Gastrocnemius medialis (tissue), 4 donors: ENCODE measurements at regions not wholly inside any gene's neighbourhood (a gene's known extent, or its start where the extent isn't known, plus 50 kb on each side); places are given as distances from the start of the nearest gene placed in this dataset.

ENCODE experiments used
- POLR2A ChIP-seq, 2 donors: fragments of 450-650 bp; IDR thresholded peaks; one replicate each; pipeline ENCODE4 v1.6.1; 2017; ENCODE audit warnings: antibody characterized with exemption in 2 of 2, mild to moderate bottlenecking in 2 of 2, moderate library complexity in 2 of 2
- TF ChIP-seq, protein P1 (sequence below), 5 experiments: fragments of 450-650 bp in 3 of 5; fragments of 200-600 bp in 2 of 5; sonication (generic) in 2 of 5; IDR thresholded peaks in 4 of 5; conservative IDR thresholded peaks in 1 of 5; 1 replicate in 4 of 5; 2 replicates in 1 of 5; pipeline ENCODE4 v1.5.1; 2016 to 2019; ENCODE audit warnings: antibody characterized with exemption in 5 of 5, mild to moderate bottlenecking in 3 of 5, moderate library complexity in 3 of 5

DNA sequence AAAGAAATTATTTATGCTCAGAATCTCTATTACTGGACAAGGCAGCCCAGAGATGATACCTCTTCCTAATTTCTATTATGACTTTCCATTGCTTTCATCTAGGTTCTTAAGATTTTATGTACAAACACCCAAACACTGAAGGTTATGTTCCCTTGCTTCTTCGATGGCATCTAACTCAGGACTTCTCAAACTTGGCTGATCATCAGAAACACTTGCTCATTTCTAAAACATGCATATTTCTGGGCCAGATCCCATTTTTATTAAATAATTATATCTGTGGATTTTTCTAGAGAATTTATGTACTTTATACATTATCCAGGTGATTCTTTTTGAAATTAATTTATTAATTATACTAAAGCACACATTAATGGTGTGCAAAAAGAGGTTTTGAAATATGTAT lies 482.4 kb upstream of the NR2F2 start:
- TF ChIP-seq, protein P1, sequence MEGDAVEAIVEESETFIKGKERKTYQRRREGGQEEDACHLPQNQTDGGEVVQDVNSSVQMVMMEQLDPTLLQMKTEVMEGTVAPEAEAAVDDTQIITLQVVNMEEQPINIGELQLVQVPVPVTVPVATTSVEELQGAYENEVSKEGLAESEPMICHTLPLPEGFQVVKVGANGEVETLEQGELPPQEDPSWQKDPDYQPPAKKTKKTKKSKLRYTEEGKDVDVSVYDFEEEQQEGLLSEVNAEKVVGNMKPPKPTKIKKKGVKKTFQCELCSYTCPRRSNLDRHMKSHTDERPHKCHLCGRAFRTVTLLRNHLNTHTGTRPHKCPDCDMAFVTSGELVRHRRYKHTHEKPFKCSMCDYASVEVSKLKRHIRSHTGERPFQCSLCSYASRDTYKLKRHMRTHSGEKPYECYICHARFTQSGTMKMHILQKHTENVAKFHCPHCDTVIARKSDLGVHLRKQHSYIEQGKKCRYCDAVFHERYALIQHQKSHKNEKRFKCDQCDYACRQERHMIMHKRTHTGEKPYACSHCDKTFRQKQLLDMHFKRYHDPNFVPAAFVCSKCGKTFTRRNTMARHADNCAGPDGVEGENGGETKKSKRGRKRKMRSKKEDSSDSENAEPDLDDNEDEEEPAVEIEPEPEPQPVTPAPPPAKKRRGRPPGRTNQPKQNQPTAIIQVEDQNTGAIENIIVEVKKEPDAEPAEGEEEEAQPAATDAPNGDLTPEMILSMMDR (IDR thresholded peaks at IDR 0.05 in 4 of 5, conservative IDR thresholded peaks at IDR 0.05 in 1 of 5): no peak
- no peak for TF ChIP-seq POLR2A (IDR thresholded peaks at IDR 0.05)
